GM19043 (cell line): ENCODE measurements at regions not wholly inside any gene's neighbourhood (a gene's known extent, or its start where the extent isn't known, plus 50 kb on each side); places are given as distances from the start of the nearest gene placed in this dataset.
"Not testable (repeated sequence)": the region's sequence is repeated elsewhere in the genome, so short reads cannot be mapped to it uniquely, and the experiment has no call there.

Source experiments
- ATAC-seq: cut with Tn5 transposase; IDR thresholded peaks from one replicate; pipeline ENCODE4 v1.9.1; 2021; ENCODE audit warnings: low read depth; ENCODE audit not compliant: unreplicated experiment

- ATAC-seq: no peak
Measured at GRCh38 chr18:59057493-59057795, 82.2 kb upstream of the SEC11C start.

- ATAC-seq: no peak
Measured at GRCh38 chr18:59057969-59058368, 81.7 kb upstream of the SEC11C start.

GRCh38 chr18:59059140-59059539 lies 80.5 kb upstream of the SEC11C start:
- no peak for ATAC-seq

- no peak for ATAC-seq
Measured at GRCh38 chr18:59060551-59060950, 79.1 kb upstream of the SEC11C start.

GRCh38 chr18:59061914-59062642 lies 77.6 kb upstream of the SEC11C start:
- ATAC-seq: no peak

- ATAC-seq: no peak
Measured at GRCh38 chr18:59062643-59063006, 77.1 kb upstream of the SEC11C start.

GRCh38 chr18:59063300-59063906 lies 76.3 kb upstream of the SEC11C start:
- no peak for ATAC-seq

GRCh38 chr18:59063912-59064311 lies 75.8 kb upstream of the SEC11C start:
- no peak for ATAC-seq

- ATAC-seq: no peak
Measured at GRCh38 chr18:59065684-59066083, 74.0 kb upstream of the SEC11C start.

GRCh38 chr18:59067873-59068272 lies 71.8 kb upstream of the SEC11C start:
- no peak for ATAC-seq

GRCh38 chr18:59068276-59069071 lies 71.2 kb upstream of the SEC11C start:
- no peak for ATAC-seq

GRCh38 chr18:59070181-59070912 lies 69.3 kb upstream of the SEC11C start:
- ATAC-seq: peak; percentile 59

- ATAC-seq: no peak
Measured at GRCh38 chr18:59072727-59073421, 66.8 kb upstream of the SEC11C start.

- ATAC-seq: no peak
Measured at GRCh38 chr18:59075923-59076322, 63.8 kb upstream of the SEC11C start.

GRCh38 chr18:59079264-59079663 lies 60.4 kb upstream of the SEC11C start:
- no peak for ATAC-seq

- ATAC-seq: not testable (repeated sequence)
Measured at GRCh38 chr18:59079687-59080501, 59.8 kb upstream of the SEC11C start.

- ATAC-seq: no peak
Measured at GRCh38 chr18:59083136-59083818, 56.4 kb upstream of the SEC11C start.

GRCh38 chr18:59085126-59085794 lies 54.4 kb upstream of the SEC11C start:
- ATAC-seq: no peak

- ATAC-seq: no peak
Measured at GRCh38 chr18:59085797-59086196, 53.9 kb upstream of the SEC11C start.
